Thymus (tissue), 11 donors: ENCODE measurements at regions not wholly inside any gene's neighbourhood (a gene's known extent, or its start where the extent isn't known, plus 50 kb on each side); places are given as distances from the start of the nearest gene placed in this dataset.
"Not testable (repeated sequence)": the region's sequence is repeated elsewhere in the genome, so short reads cannot be mapped to it uniquely, and the experiment has no call there.

Experiments used
- DNase-seq, 9 donors: peaks; one replicate each; pipeline ENCODE4 v3.0.0-alpha.2; 2013; ENCODE audit warnings: low spot score in 9 of 9, low read depth in 6 of 9, missing footprints in 1 of 9
- H3K27ac ChIP-seq, 2 donors: one replicate each; pipeline ENCODE4 v1.5.1; 2013; ENCODE audit warnings: control low read depth in 1 of 2, low read depth in 1 of 2, low read length in 1 of 2, mild to moderate bottlenecking in 1 of 2, moderate library complexity in 1 of 2
- H3K27me3 ChIP-seq, 2 donors: one replicate each; pipeline ENCODE4 v1.5.1; 2013; ENCODE audit warnings: low read length in 1 of 2; ENCODE audit not compliant: control insufficient read depth in 2 of 2, insufficient read depth in 1 of 2
- H3K36me3 ChIP-seq, 2 donors: one replicate each; pipeline ENCODE4 v1.5.1; 2013; ENCODE audit warnings: low read length in 1 of 2, mild to moderate bottlenecking in 1 of 2, moderate library complexity in 1 of 2; ENCODE audit not compliant: control insufficient read depth in 2 of 2, insufficient read depth in 2 of 2
- H3K4me1 ChIP-seq, 2 donors: one replicate each; pipeline ENCODE4 v1.5.1; 2013; ENCODE audit warnings: low read length in 2 of 2; ENCODE audit not compliant: control insufficient read depth in 2 of 2, insufficient read depth in 2 of 2
- H3K4me3 ChIP-seq, 2 donors: one replicate each; pipeline ENCODE4 v1.5.1; 2013; ENCODE audit warnings: low read length in 2 of 2, control low read depth in 1 of 2, mild to moderate bottlenecking in 1 of 2
- H3K9me3 ChIP-seq, 2 donors: one replicate each; pipeline ENCODE4 v1.5.1; 2013; ENCODE audit warnings: low read length in 1 of 2, mild to moderate bottlenecking in 1 of 2; ENCODE audit not compliant: control insufficient read depth in 2 of 2, insufficient read depth in 1 of 2
- WGBS: extraction: QIAGEN DNeasy Blood & Tissue Kit; methylation state at CpG from one replicate; pipeline ENCODE4 v1.1.7; 2013; 5-methylcytosine and 5-hydroxymethylcytosine counted together
- donor health status: healthy.

GRCh38 chr7:133157045-133157444, 75.2 kb upstream of the CHCHD3 start:
- 95% methylated on average over 1 of the region's 1 CpG for whole genome bisulfite sequencing
- no peaks in the 10 kb centered on the region for H3K36me3 ChIP-seq
- no peak overlapping the region for H3K27ac ChIP-seq
- H3K9me3 ChIP-seq = no peaks in the 10 kb centered on the region
- no peaks in the 10 kb centered on the region for H3K27me3 ChIP-seq
- no peak overlapping the region for H3K4me3 ChIP-seq
- H3K4me1 ChIP-seq = no peaks in the 10 kb centered on the region
- no peak for DNase-seq

- no peak overlapping the region for H3K4me3 ChIP-seq
- no peak overlapping the region for H3K27ac ChIP-seq
- WGBS = 87% methylated on average over 6 of the region's 6 CpGs
- H3K27me3 ChIP-seq = no peaks in the 10 kb centered on the region
- DNase-seq = no peak
- H3K36me3 ChIP-seq = no peaks in the 10 kb centered on the region
- H3K9me3 ChIP-seq = no peaks in the 10 kb centered on the region
- H3K4me1 ChIP-seq = no peaks in the 10 kb centered on the region
Observed at GRCh38 chr7:133164498-133164897, 82.6 kb upstream of the CHCHD3 start.

- DNase-seq = no peak
- 96% methylated on average over 2 of the region's 2 CpGs for WGBS
- H3K4me3 ChIP-seq = no peak overlapping the region
- H3K27ac ChIP-seq = no peak overlapping the region
- H3K9me3 ChIP-seq = no peaks in the 10 kb centered on the region
- H3K27me3 ChIP-seq = no peaks in the 10 kb centered on the region
- no peaks in the 10 kb centered on the region for H3K36me3 ChIP-seq
- no peaks in the 10 kb centered on the region for H3K4me1 ChIP-seq
Observed at GRCh38 chr7:133165001-133165400, 83.1 kb upstream of the CHCHD3 start.

GRCh38 chr7:133165529-133165928, 83.6 kb upstream of the CHCHD3 start:
- 87% methylated on average over 4 of the region's 4 CpGs for WGBS
- Histone ChIP-seq H3K9me3 (no peaks in the 10 kb centered on the region), H3K27me3 (no peaks in the 10 kb centered on the region), H3K27ac (no peak overlapping the region), H3K36me3 (no peaks in the 10 kb centered on the region), H3K4me3 (no peak overlapping the region), H3K4me1 (no peaks in the 10 kb centered on the region)
- no peak for DNase-seq

- H3K27ac ChIP-seq = no peak overlapping the region
- H3K4me3 ChIP-seq = no peak overlapping the region
- WGBS = 90% methylated on average over 5 of the region's 5 CpGs
Observed at GRCh38 chr7:133167300-133167699, 85.4 kb upstream of the CHCHD3 start.

GRCh38 chr7:133169167-133169822, 83.6 kb upstream of the EXOC4 start:
- not testable (repeated sequence) for H3K9me3 ChIP-seq, H3K27me3 ChIP-seq, H3K27ac ChIP-seq, DNase-seq, H3K4me1 ChIP-seq, H3K36me3 ChIP-seq, H3K4me3 ChIP-seq
- WGBS = 94% methylated on average over 11 of the region's 11 CpGs

More at GRCh38 chr7:133167300-133167699, 85.4 kb upstream of the CHCHD3 start:
- Histone ChIP-seq H3K4me1 (no peaks in the 10 kb centered on the region), H3K9me3 (no peaks in the 10 kb centered on the region), H3K36me3 (no peaks in the 10 kb centered on the region), H3K27me3 (no peaks in the 10 kb centered on the region)
- DNase-seq = no peak

GRCh38 chr7:133177476-133177875, 75.4 kb upstream of the EXOC4 start:
- not testable (repeated sequence) for DNase-seq, H3K27me3 ChIP-seq, H3K9me3 ChIP-seq, H3K36me3 ChIP-seq, H3K4me1 ChIP-seq, H3K27ac ChIP-seq, H3K4me3 ChIP-seq
- WGBS = 96% methylated on average over 24 of the region's 24 CpGs

- no peak for DNase-seq
- H3K4me3 ChIP-seq = no peak overlapping the region
- H3K27ac ChIP-seq = no peak overlapping the region
- 93% methylated on average over 4 of the region's 4 CpGs for WGBS
- H3K36me3 ChIP-seq = no peaks in the 10 kb centered on the region
- no peaks in the 10 kb centered on the region for H3K9me3 ChIP-seq
- no peaks in the 10 kb centered on the region for H3K4me1 ChIP-seq
- no peaks in the 10 kb centered on the region for H3K27me3 ChIP-seq
Observed at GRCh38 chr7:133180717-133181116, 72.2 kb upstream of the EXOC4 start.

- no peaks in the 10 kb centered on the region for H3K9me3 ChIP-seq
- no peaks in the 10 kb centered on the region for H3K36me3 ChIP-seq
- no peak for DNase-seq
- WGBS = 93% methylated on average over 10 of the region's 10 CpGs
- H3K4me1 ChIP-seq = no peaks in the 10 kb centered on the region
- H3K27me3 ChIP-seq = no peaks in the 10 kb centered on the region
- no peak overlapping the region for H3K27ac ChIP-seq
- H3K4me3 ChIP-seq = no peak overlapping the region
Observed at GRCh38 chr7:133183042-133183794, 69.7 kb upstream of the EXOC4 start.
